Hepatocyte (in vitro differentiated cells): ENCODE measurements at regions not wholly inside any gene's neighbourhood (a gene's known extent, or its start where the extent isn't known, plus 50 kb on each side); places are given as distances from the start of the nearest gene placed in this dataset.
"Not testable (repeated sequence)": the region's sequence is repeated elsewhere in the genome, so short reads cannot be mapped to it uniquely, and the experiment has no call there.

ENCODE experiments used
- CTCF ChIP-seq: fragments of 200-600 bp; sonication (generic); IDR thresholded peaks from 2 replicates; pipeline ENCODE4 v1.5.1; 2016; ENCODE audit warnings: antibody characterized with exemption, mild to moderate bottlenecking; ENCODE audit not compliant: poor library complexity
- EZH2 ChIP-seq: fragments of 200-600 bp; sonication (generic); IDR thresholded peaks from 2 replicates; pipeline ENCODE4 v1.6.1; 2016; ENCODE audit warnings: antibody characterized with exemption, mild to moderate bottlenecking, borderline replicate concordance
- EZH2phosphoT487 ChIP-seq: fragments of 200-600 bp; sonication (generic); IDR thresholded peaks from one replicate; pipeline ENCODE4 v1.6.1; 2018; ENCODE audit warnings: antibody characterized with exemption, mild to moderate bottlenecking, low read depth, moderate library complexity; ENCODE audit not compliant: unreplicated experiment, severe bottlenecking

DNA sequence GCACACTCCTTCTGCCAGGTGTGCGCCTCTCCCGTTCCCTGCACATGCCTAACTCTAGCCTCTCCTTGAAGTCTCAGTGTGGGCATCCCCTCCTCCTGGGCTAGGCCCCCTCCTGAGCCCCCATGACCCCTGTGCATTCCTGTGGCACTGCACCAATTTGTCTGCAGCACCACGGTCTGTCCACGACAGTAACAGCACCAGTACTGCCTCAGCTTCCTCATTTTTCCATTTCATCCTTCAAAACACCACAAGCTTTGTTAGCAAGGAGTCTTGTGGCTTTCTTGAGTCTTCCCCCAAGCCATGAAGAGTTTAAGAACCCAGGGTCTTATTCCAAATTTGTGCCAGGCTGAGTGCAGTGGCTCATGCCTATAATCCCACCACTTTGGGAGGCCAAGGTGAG, 182.4 kb downstream of the TBC1D2B start:
- not testable (repeated sequence) for TF ChIP-seq CTCF, EZH2, EZH2phosphoT487
